Testis (tissue), 2 donors: ENCODE measurements at regions not wholly inside any gene's neighbourhood (a gene's known extent, or its start where the extent isn't known, plus 50 kb on each side); places are given as distances from the start of the nearest gene placed in this dataset.

Source experiments
- POLR2A ChIP-seq: fragments of 450-650 bp; IDR thresholded peaks from one replicate; pipeline ENCODE4 v1.6.1; 2017; ENCODE audit warnings: antibody characterized with exemption, mild to moderate bottlenecking, moderate library complexity
- TF ChIP-seq, protein P1 (sequence below), 3 experiments: fragments of 450-650 bp in 2 of 3; fragments of 200-600 bp in 1 of 3; sonication (generic) in 1 of 3; IDR thresholded peaks; one replicate each; pipeline ENCODE4 v1.5.1; 2016 to 2019; ENCODE audit warnings: antibody characterized with exemption in 3 of 3, mild to moderate bottlenecking in 2 of 3, moderate library complexity in 1 of 3

DNA sequence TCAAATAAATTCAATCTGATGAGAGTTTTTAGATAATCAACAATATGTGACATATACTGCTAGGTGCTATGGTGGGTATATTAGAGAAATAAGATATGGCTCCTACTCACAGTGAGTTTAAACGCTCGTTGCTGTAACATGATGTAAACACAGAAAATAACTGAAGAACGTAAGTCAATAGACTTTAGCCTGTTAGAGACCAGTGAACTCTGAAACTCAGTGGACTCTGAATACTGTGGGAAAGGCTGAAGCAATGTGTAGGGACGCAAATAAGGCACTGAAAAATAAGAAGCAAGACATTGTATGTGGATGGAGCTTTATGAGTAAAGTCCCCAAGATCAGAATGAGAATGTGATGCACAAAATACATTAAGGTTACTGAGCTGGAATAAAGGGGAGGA is 431.6 kb downstream of the TFAP2B start:
- TF ChIP-seq, protein P1, sequence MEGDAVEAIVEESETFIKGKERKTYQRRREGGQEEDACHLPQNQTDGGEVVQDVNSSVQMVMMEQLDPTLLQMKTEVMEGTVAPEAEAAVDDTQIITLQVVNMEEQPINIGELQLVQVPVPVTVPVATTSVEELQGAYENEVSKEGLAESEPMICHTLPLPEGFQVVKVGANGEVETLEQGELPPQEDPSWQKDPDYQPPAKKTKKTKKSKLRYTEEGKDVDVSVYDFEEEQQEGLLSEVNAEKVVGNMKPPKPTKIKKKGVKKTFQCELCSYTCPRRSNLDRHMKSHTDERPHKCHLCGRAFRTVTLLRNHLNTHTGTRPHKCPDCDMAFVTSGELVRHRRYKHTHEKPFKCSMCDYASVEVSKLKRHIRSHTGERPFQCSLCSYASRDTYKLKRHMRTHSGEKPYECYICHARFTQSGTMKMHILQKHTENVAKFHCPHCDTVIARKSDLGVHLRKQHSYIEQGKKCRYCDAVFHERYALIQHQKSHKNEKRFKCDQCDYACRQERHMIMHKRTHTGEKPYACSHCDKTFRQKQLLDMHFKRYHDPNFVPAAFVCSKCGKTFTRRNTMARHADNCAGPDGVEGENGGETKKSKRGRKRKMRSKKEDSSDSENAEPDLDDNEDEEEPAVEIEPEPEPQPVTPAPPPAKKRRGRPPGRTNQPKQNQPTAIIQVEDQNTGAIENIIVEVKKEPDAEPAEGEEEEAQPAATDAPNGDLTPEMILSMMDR (IDR thresholded peaks at IDR 0.05), result no peak
- no peak for TF ChIP-seq POLR2A
